Right forelimb (tissue), 1 donor: ENCODE measurements at regions not wholly inside any gene's neighbourhood (a gene's known extent, or its start where the extent isn't known, plus 50 kb on each side); places are given as distances from the start of the nearest gene placed in this dataset.
A peak's percentile ranks its signal among the peaks of the same experiment; 100 is the strongest.
"Not testable (repeated sequence)": the region's sequence is repeated elsewhere in the genome, so short reads cannot be mapped to it uniquely, and the experiment has no call there.

Experiments used
- DNase-seq: peaks from one replicate; pipeline ENCODE4 v3.0.0-alpha.2; 2018

- DNase-seq = no peak
These were observed 368.9 kb downstream of the BUD13 start for GRCh38 chr11:116403794-116404461.

DNA sequence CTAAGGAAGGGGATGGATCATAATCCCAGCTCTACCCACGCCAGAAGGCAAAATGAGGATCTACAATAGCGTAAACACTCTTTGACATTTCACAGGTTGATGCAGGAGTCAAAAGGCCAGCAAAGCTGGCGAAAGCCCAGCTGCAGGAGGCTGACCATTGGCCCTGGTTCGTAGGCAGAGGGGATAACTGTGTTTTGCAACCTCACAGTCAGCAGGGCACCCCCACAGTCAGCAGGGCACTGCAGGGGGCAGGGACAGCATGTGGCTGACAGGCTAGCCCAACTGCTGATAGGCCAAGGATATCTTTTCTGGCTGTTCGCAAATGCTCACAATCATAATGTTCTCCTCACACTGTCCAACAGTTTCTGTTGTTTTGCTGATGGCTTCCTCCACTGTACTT is 372.7 kb downstream of the BUD13 start:
- DNase-seq = no peak

GRCh38 chr11:116397602-116398084 is 375.1 kb downstream of the BUD13 start:
- peak; percentile 72 for DNase-seq

GRCh38 chr11:116396331-116396730 is 376.5 kb downstream of the BUD13 start:
- DNase-seq = no peak

- DNase-seq = no peak
These were observed 378.8 kb downstream of the BUD13 start for GRCh38 chr11:116394022-116394421.

- no peak for DNase-seq
These were observed 381.8 kb downstream of the BUD13 start for GRCh38 chr11:116390963-116391362.

DNA sequence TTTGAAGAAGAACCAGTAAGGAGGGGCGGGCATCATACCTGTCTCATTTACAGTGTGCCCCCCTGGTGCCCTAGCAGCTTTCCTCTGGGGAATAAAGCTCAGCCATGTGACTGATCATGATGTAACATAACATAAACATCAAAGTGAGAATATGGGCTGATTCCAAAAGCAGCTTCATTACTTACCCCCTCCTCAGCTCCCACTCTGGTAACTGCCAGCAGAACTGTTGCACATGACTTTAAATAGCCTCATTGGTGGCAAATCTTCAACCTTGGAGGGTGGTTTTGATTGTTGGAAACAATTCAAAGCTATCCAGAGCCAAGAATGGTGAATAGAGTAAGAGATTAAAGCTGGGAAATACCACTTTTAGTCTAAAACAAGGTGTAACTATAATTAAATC is 384.6 kb downstream of the BUD13 start:
- DNase-seq = no peak

- no peak for DNase-seq
These were observed 385.1 kb downstream of the BUD13 start for GRCh38 chr11:116387641-116388040.

GRCh38 chr11:116386118-116386699 is 386.6 kb downstream of the BUD13 start:
- DNase-seq = no peak

- no peak for DNase-seq
These were observed 387.9 kb downstream of the BUD13 start for GRCh38 chr11:116384876-116385275.

DNA sequence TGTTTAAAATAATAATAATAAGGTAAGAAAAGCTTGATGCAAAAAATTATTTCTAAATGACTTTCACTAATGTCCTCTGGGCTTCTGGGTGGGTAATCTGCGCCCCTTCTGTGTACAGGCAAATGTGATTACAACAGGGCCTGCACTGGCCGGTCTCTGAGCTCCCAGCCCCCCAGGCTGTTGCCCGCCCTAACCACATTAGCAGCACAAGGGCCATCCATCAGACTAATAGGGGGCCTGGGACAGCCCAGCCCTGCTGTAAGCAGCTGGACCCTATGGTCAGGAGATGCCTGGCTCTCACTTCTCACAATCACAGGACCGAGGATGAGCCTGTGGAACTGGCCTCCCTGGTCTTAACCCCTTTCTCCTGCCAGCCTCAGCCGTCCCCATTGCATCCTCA is 388.4 kb downstream of the BUD13 start:
- no peak for DNase-seq

DNA sequence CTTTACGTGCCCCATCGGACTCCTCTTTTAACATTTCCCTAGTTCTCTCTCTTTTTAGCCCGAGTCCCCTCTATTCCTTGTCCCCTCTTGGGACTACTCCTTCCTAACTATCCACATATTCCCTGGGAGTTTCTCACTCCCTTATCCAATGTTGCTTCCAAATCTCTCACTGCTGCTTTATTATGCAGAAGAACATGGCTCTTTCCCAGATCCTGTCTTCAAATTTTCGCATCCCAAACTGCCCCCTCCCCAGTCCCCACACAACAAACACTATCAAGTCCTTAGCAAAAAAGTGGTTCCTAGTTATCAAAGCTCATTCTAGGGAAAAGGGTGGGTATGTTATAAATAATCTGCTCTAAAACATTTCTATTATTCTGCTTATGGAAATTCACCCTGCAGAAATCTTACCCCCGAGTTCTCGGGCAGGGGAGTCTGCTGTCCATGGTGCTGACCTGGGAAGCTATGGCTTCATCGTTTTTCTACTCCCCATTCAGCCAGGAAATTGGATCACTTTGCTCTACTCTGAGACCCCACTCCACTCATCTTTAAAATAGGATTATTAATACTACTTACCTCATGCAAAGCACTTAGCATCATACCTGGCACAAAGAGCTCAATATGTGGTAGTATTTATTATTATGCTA is 393.5 kb downstream of the BUD13 start:
- peak; percentile 78 for DNase-seq

DNA sequence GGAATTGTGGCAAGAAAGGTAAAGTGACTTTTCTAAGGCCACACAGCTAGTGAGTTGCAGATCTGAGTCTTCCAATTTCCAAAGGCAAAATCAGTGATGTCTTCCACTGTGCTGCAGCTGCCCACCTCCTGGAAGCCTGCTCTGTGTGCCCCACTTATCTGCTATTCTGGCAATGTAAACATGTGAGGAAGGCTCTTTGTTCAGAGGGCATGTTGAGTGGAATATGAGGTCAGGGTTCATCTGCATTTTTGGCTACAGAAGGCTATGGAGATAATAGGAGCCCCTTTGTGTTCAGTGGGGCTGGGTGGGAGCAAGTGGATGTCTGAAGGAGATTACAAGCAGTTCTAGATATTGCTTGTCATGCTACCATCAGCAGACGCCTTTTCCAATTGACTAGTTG is 396.2 kb downstream of the BUD13 start:
- DNase-seq = no peak

DNA sequence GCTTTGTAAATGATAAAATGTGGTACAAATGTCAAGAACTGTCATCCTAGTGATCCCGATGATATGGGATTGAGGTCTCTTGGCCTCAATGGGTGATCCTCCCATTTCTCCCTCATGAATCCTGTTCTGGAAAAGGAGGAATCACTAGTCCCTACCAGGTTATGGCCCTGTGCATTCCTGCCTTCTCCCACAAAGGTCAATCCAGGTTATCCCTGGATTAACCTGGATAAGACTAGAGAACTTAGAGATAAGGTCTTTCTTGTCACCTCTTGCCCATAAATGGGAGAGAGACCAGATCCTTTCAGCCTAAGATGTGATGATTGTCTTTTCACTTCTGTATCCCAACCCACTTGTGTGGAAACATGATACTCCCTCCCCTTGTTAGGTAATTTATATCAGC is 396.7 kb downstream of the BUD13 start:
- no peak for DNase-seq

DNA sequence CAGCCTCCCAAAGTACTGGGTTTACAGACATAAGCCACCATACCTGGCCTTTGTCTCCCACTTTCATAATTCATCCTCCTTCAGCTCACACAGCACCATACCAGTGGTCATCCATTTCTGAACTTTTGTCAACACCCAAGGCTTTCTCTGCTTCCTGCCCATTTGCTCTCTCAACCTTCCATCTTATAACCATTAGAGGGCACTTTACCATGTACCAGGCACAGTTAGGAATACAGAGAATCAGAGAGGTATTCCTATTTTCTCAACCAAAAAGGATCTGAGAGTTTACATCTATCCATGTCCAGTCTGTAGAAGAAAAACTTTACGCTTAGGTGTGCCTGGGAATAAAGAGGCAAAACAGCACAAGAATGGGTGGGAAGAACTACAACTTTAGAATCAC is 397.6 kb downstream of the BUD13 start:
- DNase-seq = no peak

- DNase-seq = no peak
These were observed 398.7 kb downstream of the BUD13 start for GRCh38 chr11:116374085-116374484.

- DNase-seq = no peak
These were observed 399.5 kb downstream of the BUD13 start for GRCh38 chr11:116373104-116373944.

GRCh38 chr11:116371146-116371545 is 401.6 kb downstream of the BUD13 start:
- DNase-seq = no peak

GRCh38 chr11:116368784-116369183 is 404.0 kb downstream of the BUD13 start:
- no peak for DNase-seq

- DNase-seq = no peak
These were observed 405.7 kb downstream of the BUD13 start for GRCh38 chr11:116366980-116367645.

DNA sequence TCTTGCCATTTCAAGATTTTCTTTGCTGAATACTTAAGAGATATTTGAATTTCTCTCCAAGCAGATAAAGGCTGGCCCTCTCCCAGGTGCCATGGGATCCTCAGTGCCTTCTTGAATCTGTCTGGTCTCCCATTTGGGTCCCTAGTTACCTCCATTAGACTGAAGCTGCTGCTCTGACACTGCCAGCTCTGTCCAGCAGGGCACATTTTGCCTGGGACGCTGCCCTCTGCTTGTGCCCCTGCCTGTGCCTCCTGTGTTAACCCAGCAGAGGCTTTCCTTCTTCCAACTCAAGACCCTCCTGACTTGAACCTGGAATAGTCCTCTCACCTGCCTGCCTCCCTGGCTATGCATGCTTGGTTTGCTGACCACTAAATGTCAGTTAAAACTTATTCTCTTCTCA is 406.3 kb downstream of the BUD13 start:
- DNase-seq = no peak

DNA sequence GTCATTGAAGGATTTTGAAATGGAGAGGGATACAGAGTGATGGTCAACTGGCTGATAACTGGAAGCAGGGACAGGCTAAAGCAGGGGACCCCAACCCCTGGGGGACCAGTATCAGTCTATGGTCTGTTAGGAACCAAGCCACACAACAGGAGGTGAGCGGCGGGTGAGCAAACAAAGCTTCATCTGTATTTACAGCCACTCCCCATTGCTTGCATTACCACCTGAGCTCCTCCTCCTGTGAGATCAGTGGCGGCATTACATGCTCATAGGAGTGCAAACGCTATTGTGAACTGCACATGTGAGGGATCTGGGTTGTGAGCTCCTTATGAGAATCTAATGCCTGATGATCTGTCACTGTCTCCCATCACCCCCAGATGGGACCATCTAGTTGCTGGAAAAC is 407.9 kb downstream of the BUD13 start:
- not testable (repeated sequence) for DNase-seq

GRCh38 chr11:116364348-116364747 is 408.4 kb downstream of the BUD13 start:
- no peak for DNase-seq
